Right cardiac atrium (tissue), 5 donors: ENCODE measurements at regions not wholly inside any gene's neighbourhood (a gene's known extent, or its start where the extent isn't known, plus 50 kb on each side); places are given as distances from the start of the nearest gene placed in this dataset.

Source experiments
- ATAC-seq, 2 donors: fragments of 200-7000 bp; cut with Tn5 transposase; one replicate each; pipeline versions ENCODE4 v1.8.0 to v1.9.1; 2020; ENCODE audit warnings: moderate library complexity in 2 of 2, mild to moderate bottlenecking in 1 of 2
- DNase-seq, 3 donors: peaks; one replicate each; pipeline ENCODE4 v3.0.0-alpha.2; 2020
- H3K27ac ChIP-seq: one replicate; pipeline ENCODE4 v1.5.1; 2013; ENCODE audit warnings: mild to moderate bottlenecking, low read length, control low read depth, moderate library complexity
- H3K27me3 ChIP-seq: one replicate; pipeline ENCODE4 v1.6.1; 2013; ENCODE audit not compliant: control insufficient read depth, insufficient read depth
- H3K4me1 ChIP-seq: one replicate; pipeline ENCODE4 v1.6.1; 2013; ENCODE audit warnings: low read length; ENCODE audit not compliant: control insufficient read depth, insufficient read depth
- H3K4me3 ChIP-seq: one replicate; pipeline ENCODE4 v1.5.1; 2013; ENCODE audit warnings: low read length, control low read depth
- H3K9me3 ChIP-seq: one replicate; pipeline ENCODE4 v1.6.1; 2013; ENCODE audit warnings: low read length; ENCODE audit not compliant: control insufficient read depth
- WGBS: extraction: QIAGEN DNeasy Blood & Tissue Kit; methylation state at CpG from one replicate; pipeline ENCODE4 v1.1.7; 2013; 5-methylcytosine and 5-hydroxymethylcytosine counted together
- intact Hi-C, 4 donors: fragments of 100-400 bp; cut with DNase I; formaldehyde crosslinking; loops; one replicate each; pipeline versions ENCODE4 v1.11.0 to v1.14.0; 2022 to 2023
- donor health status: healthy with polysubstance abuse.
- donor health status: DM: no; HTN: yes; CAD: no.
- donor health status: DM: no; HTN: no; CAD: no.
- donor health status: DM: no; HTN: yes; CAD: no; lungs with severe emphysema.
- donor health status: DM: yes; HTN: yes; CAD: no.

- no peak overlapping the region for H3K4me3 ChIP-seq
- 89% methylated on average over 19 of the region's 19 CpGs for WGBS
- no peak overlapping the region for H3K27ac ChIP-seq
- no peaks in the 10 kb centered on the region for H3K9me3 ChIP-seq
- DNase-seq: peak in 1 of 3 donors; percentile 19
- H3K4me1 ChIP-seq: no peaks in the 10 kb centered on the region
- no peak for ATAC-seq
- H3K27me3 ChIP-seq: no peaks in the 10 kb centered on the region
- intact Hi-C loops: no loop called here
These were observed 218.2 kb downstream of the NDUFA10 start for GRCh38 chr2:239806758-239807434.

- no peaks in the 10 kb centered on the region for H3K4me1 ChIP-seq
- H3K4me3 ChIP-seq: no peak overlapping the region
- intact Hi-C loops: no loop called here
- no peaks in the 10 kb centered on the region for H3K27me3 ChIP-seq
- H3K27ac ChIP-seq: no peak overlapping the region
- no peaks in the 10 kb centered on the region for H3K9me3 ChIP-seq
- DNase-seq: peak in 1 of 3 donors; percentile 10
- WGBS: 86% methylated on average over 7 of the region's 7 CpGs
- ATAC-seq: no peak
These were observed 218.9 kb downstream of the NDUFA10 start for GRCh38 chr2:239806276-239806675.

GRCh38 chr2:239805414-239805813, 219.7 kb downstream of the NDUFA10 start:
- no peaks in the 10 kb centered on the region for H3K27me3 ChIP-seq
- intact Hi-C loops: no loop called here
- H3K4me1 ChIP-seq: no peaks in the 10 kb centered on the region
- no peak overlapping the region for H3K4me3 ChIP-seq
- no peak overlapping the region for H3K27ac ChIP-seq
- no peak for ATAC-seq
- no peaks in the 10 kb centered on the region for H3K9me3 ChIP-seq
- peak in 1 of 3 donors; percentile 9 for DNase-seq
- 76% methylated on average over 14 of the region's 14 CpGs for WGBS

GRCh38 chr2:239805043-239805329, 220.2 kb downstream of the NDUFA10 start:
- ATAC-seq (no peak), DNase-seq (peak in 1 of 3 donors; percentile 35)
- WGBS: 96% methylated on average over 12 of the region's 12 CpGs
- Histone ChIP-seq H3K9me3 (no peaks in the 10 kb centered on the region), H3K4me1 (no peaks in the 10 kb centered on the region), H3K27me3 (no peaks in the 10 kb centered on the region), H3K27ac (no peak overlapping the region), H3K4me3 (no peak overlapping the region)
- intact Hi-C loops: no loop called here

GRCh38 chr2:239804161-239805042, 220.7 kb downstream of the NDUFA10 start:
- Histone ChIP-seq H3K9me3 (no peaks in the 10 kb centered on the region), H3K27ac (no peak overlapping the region), H3K4me3 (no peak overlapping the region), H3K27me3 (no peaks in the 10 kb centered on the region), H3K4me1 (no peaks in the 10 kb centered on the region)
- intact Hi-C loops: no loop called here
- 74% methylated on average over 18 of the region's 18 CpGs for WGBS
- ATAC-seq (no peak), DNase-seq (peak in 1 of 3 donors; percentile 32)

GRCh38 chr2:239803766-239804115, 221.4 kb downstream of the NDUFA10 start:
- ATAC-seq (no peak), DNase-seq (peak in 1 of 3 donors; percentile 14)
- Histone ChIP-seq H3K27ac (no peak overlapping the region), H3K27me3 (no peaks in the 10 kb centered on the region), H3K9me3 (no peaks in the 10 kb centered on the region), H3K4me3 (no peak overlapping the region), H3K4me1 (no peaks in the 10 kb centered on the region)
- WGBS: 80% methylated on average over 13 of the region's 13 CpGs
- intact Hi-C loops: no loop called here

GRCh38 chr2:239803102-239803765, 221.9 kb downstream of the NDUFA10 start:
- 95% methylated on average over 21 of the region's 21 CpGs for WGBS
- H3K27ac ChIP-seq: no peak overlapping the region
- no peak overlapping the region for H3K4me3 ChIP-seq
- ATAC-seq (no peak), DNase-seq (peak in 1 of 3 donors; percentile 5)
- intact Hi-C loops: no loop called here
- no peaks in the 10 kb centered on the region for H3K4me1 ChIP-seq
- H3K27me3 ChIP-seq: no peaks in the 10 kb centered on the region
- no peaks in the 10 kb centered on the region for H3K9me3 ChIP-seq

- intact Hi-C loops: no loop called here
- Histone ChIP-seq H3K4me3 (no peak overlapping the region), H3K4me1 (no peaks in the 10 kb centered on the region), H3K9me3 (no peaks in the 10 kb centered on the region), H3K27me3 (no peaks in the 10 kb centered on the region), H3K27ac (no peak overlapping the region)
- no peak for DNase-seq
- no peak for ATAC-seq
- 59% methylated on average over 21 of the region's 21 CpGs for WGBS
These were observed 222.9 kb downstream of the NDUFA10 start for GRCh38 chr2:239802185-239802649.

GRCh38 chr2:239801404-239802184, 223.5 kb downstream of the NDUFA10 start:
- ATAC-seq (no peak), DNase-seq (no peak)
- Histone ChIP-seq H3K27me3 (no peaks in the 10 kb centered on the region), H3K9me3 (no peaks in the 10 kb centered on the region), H3K4me3 (no peak overlapping the region), H3K27ac (no peak overlapping the region), H3K4me1 (no peaks in the 10 kb centered on the region)
- 82% methylated on average over 22 of the region's 22 CpGs for WGBS
- intact Hi-C loops: no loop called here

GRCh38 chr2:239800785-239801386, 224.3 kb downstream of the NDUFA10 start:
- no peaks in the 10 kb centered on the region for H3K4me1 ChIP-seq
- no peak for DNase-seq
- intact Hi-C loops: no loop called here
- WGBS: 91% methylated on average over 22 of the region's 22 CpGs
- no peaks in the 10 kb centered on the region for H3K27me3 ChIP-seq
- H3K4me3 ChIP-seq: no peak overlapping the region
- no peaks in the 10 kb centered on the region for H3K9me3 ChIP-seq
- H3K27ac ChIP-seq: no peak overlapping the region
- ATAC-seq: no peak
